ENCODE measurements at regions not wholly inside any gene's neighbourhood (a gene's known extent, or its start where the extent isn't known, plus 50 kb on each side); places are given as distances from the start of the nearest gene placed in this dataset.

DNA sequence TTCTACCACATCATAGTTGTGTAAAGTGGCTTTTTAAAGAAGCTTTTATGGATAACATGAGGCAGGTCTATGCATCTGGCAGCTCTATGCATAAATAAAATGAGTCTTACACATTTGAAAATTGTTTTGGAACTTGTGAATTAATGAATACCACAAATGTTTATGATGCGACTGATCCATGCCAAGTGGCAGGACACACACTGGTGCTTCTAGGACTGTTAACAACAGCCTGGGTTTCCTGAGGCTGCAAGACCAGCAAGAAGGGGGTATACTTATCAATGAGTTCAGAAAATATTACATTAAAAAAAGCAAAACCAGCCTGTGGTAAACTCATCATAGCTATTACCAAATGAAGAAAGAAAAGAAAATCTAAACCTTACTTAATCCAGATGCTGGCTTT, 212.9 kb upstream of the PDE10A start:
- peaks cover 4% of the 10 kb centered on the region for H3K4me1 ChIP-seq
- no peaks in the 10 kb centered on the region for H3F3A ChIP-seq (ENCODE audit: low read depth)
- H3K79me2 ChIP-seq (ENCODE audit: low read depth): no peaks in the 10 kb centered on the region
- H3K36me3 ChIP-seq: no peaks in the 10 kb centered on the region
- Mint-ChIP-seq H3K27ac (no peak overlapping the region), H3K4me1 (peaks cover 6% of the 10 kb centered on the region), H3K9me3 (peaks cover 2% of the 10 kb centered on the region), H3K4me3 (no peak overlapping the region), H3K27me3 (ENCODE audit: insufficient read depth, low read depth) (no peaks in the 10 kb centered on the region), H3K36me3 (no peaks in the 10 kb centered on the region)
- TF ChIP-seq EZH2 (IDR thresholded peaks at IDR 0.05): no peak
- TF ChIP-seq EZH2phosphoT487 (IDR thresholded peaks at IDR 0.05): no peak
- TF ChIP-seq CTCF (IDR thresholded peaks at IDR 0.05): no peak
- H3K27ac ChIP-seq: no peak overlapping the region
- H2AFZ ChIP-seq (replicated peaks): no peak overlapping the region
- no peaks in the 10 kb centered on the region for H3K9me3 ChIP-seq (ENCODE audit: low read depth)
- H3K4me2 ChIP-seq: no peak overlapping the region
- no peak for DNase-seq (ENCODE audit: low spot score)
- H3K9ac ChIP-seq: no peak overlapping the region
- H4K20me1 ChIP-seq (ENCODE audit: low read depth): no peaks in the 10 kb centered on the region
- no peaks in the 10 kb centered on the region for H3K27me3 ChIP-seq
- no peak overlapping the region for H3K4me3 ChIP-seq

DNA sequence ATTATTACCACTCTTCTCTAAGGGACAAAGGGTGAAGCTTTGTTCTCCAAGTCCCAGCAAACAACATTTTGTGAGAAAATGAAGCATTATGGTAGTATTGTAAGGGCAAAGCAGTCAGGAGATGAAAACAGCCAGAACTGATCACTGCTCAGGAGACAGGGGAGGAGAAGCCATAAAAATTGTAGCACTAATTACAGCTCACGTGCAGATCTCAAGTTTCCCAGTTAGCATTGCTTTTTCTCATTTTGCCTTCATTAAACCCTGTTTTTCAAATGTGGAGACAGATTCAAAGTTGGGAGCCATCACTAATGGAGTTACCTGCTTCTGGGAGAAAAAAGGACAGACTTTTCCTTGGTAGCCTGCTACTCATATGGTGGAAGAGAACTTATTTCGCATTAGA, 210.9 kb upstream of the PDE10A start:
- TF ChIP-seq EZH2phosphoT487 (IDR thresholded peaks at IDR 0.05) (no peak), EZH2 (IDR thresholded peaks at IDR 0.05) (no peak), CTCF (IDR thresholded peaks at IDR 0.05) (no peak)
- H3K4me3 Mint-ChIP-seq: no peak overlapping the region

GRCh38 chr6:165872811-165873210, 209.8 kb upstream of the PDE10A start:
- peaks cover 4% of the 10 kb centered on the region for H3K4me1 ChIP-seq
- H3K9me3 Mint-ChIP-seq: peaks cover 15% of the 10 kb centered on the region
- H3K27ac Mint-ChIP-seq: no peak overlapping the region
- H3K36me3 Mint-ChIP-seq: no peaks in the 10 kb centered on the region
- no peaks in the 10 kb centered on the region for H3K36me3 ChIP-seq
- H3K9ac ChIP-seq: no peak overlapping the region
- H3K9me3 ChIP-seq (ENCODE audit: low read depth): peaks cover 8% of the 10 kb centered on the region
- H3K27ac ChIP-seq: no peak overlapping the region
- H3K79me2 ChIP-seq (ENCODE audit: low read depth): no peaks in the 10 kb centered on the region
- H4K20me1 ChIP-seq (ENCODE audit: low read depth): no peaks in the 10 kb centered on the region
- H3K4me3 Mint-ChIP-seq: no peak overlapping the region
- peak overlapping the region; percentile 54 for H2AFZ ChIP-seq (replicated peaks)
- H3K27me3 ChIP-seq: no peaks in the 10 kb centered on the region
- H3K27me3 Mint-ChIP-seq (ENCODE audit: insufficient read depth, low read depth): no peaks in the 10 kb centered on the region
- no peak for DNase-seq (ENCODE audit: low spot score)
- H3F3A ChIP-seq (ENCODE audit: low read depth): no peaks in the 10 kb centered on the region
- peaks cover 6% of the 10 kb centered on the region for H3K4me1 Mint-ChIP-seq
- H3K4me2 ChIP-seq: no peak overlapping the region
- no peak for TF ChIP-seq CTCF (IDR thresholded peaks at IDR 0.05)
- TF ChIP-seq EZH2phosphoT487 (IDR thresholded peaks at IDR 0.05): no peak
- no peak for TF ChIP-seq EZH2 (IDR thresholded peaks at IDR 0.05)
- no peak overlapping the region for H3K4me3 ChIP-seq

More for the DNA sequence above, 210.9 kb upstream of the PDE10A start:
- Histone ChIP-seq H3K27ac (no peak overlapping the region), H3K27me3 (no peaks in the 10 kb centered on the region), H3K9me3 (ENCODE audit: low read depth) (peaks cover 7% of the 10 kb centered on the region), H3K36me3 (no peaks in the 10 kb centered on the region), H2AFZ (replicated peaks) (no peak overlapping the region), H3K79me2 (ENCODE audit: low read depth) (no peaks in the 10 kb centered on the region), H3K4me2 (no peak overlapping the region), H3K4me3 (no peak overlapping the region), H3F3A (ENCODE audit: low read depth) (no peaks in the 10 kb centered on the region), H3K4me1 (peaks cover 4% of the 10 kb centered on the region), H3K9ac (no peak overlapping the region), H4K20me1 (ENCODE audit: low read depth) (no peaks in the 10 kb centered on the region)
- no peaks in the 10 kb centered on the region for H3K27me3 Mint-ChIP-seq (ENCODE audit: insufficient read depth, low read depth)
- H3K9me3 Mint-ChIP-seq: peaks cover 14% of the 10 kb centered on the region
- no peaks in the 10 kb centered on the region for H3K36me3 Mint-ChIP-seq
- no peak overlapping the region for H3K27ac Mint-ChIP-seq
- no peak for DNase-seq (ENCODE audit: low spot score)
- H3K4me1 Mint-ChIP-seq: peaks cover 6% of the 10 kb centered on the region
